ENCODE measurements at regions not wholly inside any gene's neighbourhood (a gene's known extent, or its start where the extent isn't known, plus 50 kb on each side); places are given as distances from the start of the nearest gene placed in this dataset.

GRCh38 chr5:172529896-172530295, 75.6 kb upstream of the SH3PXD2B start:
- no peak for DNase-seq
- no peaks in the 10 kb centered on the region for H3K27me3 ChIP-seq
- TF ChIP-seq CTCF (IDR thresholded peaks at IDR 0.05) (no peak), POLR2A (IDR thresholded peaks at IDR 0.05) (no peak)
- WGBS, 2 donors = 88 to 96% methylated on average over 3 of the region's 3 CpGs
- H3K9me3 ChIP-seq = no peaks in the 10 kb centered on the region
- H3K27ac ChIP-seq = no peak overlapping the region
- peaks cover 22% of the 10 kb centered on the region for H3K4me1 ChIP-seq
- intact Hi-C loops (cut with DNase I; ENCODE audit: low total_unique reads) = no loop called here
- H3K4me3 ChIP-seq = no peak overlapping the region
- no peaks in the 10 kb centered on the region for H3K36me3 ChIP-seq (ENCODE audit: low read depth, missing control alignments)

GRCh38 chr5:172528440-172528839, 74.1 kb upstream of the SH3PXD2B start:
- H3K4me1 ChIP-seq = peaks cover 9% of the 10 kb centered on the region
- DNase-seq = peak; percentile 29
- H3K9me3 ChIP-seq = no peaks in the 10 kb centered on the region
- intact Hi-C loops (cut with DNase I; ENCODE audit: low total_unique reads) = no loop called here
- 55 to 61% methylated on average over 3 of the region's 3 CpGs for WGBS, 2 donors
- no peaks in the 10 kb centered on the region for H3K36me3 ChIP-seq (ENCODE audit: low read depth, missing control alignments)
- H3K4me3 ChIP-seq = no peak overlapping the region
- no peaks in the 10 kb centered on the region for H3K27me3 ChIP-seq
- no peak for TF ChIP-seq POLR2A (IDR thresholded peaks at IDR 0.05)
- TF ChIP-seq CTCF (IDR thresholded peaks at IDR 0.05) = no peak
- no peak overlapping the region for H3K27ac ChIP-seq

GRCh38 chr5:172527559-172527958, 73.2 kb upstream of the SH3PXD2B start:
- no peak for DNase-seq
- intact Hi-C loops (cut with DNase I; ENCODE audit: low total_unique reads) = no loop called here
- H3K36me3 ChIP-seq (ENCODE audit: low read depth, missing control alignments) = no peaks in the 10 kb centered on the region
- no peak overlapping the region for H3K4me3 ChIP-seq
- WGBS, 2 donors = 59 to 71% methylated on average over 4 of the region's 4 CpGs
- no peaks in the 10 kb centered on the region for H3K9me3 ChIP-seq
- H3K4me1 ChIP-seq = peaks cover 6% of the 10 kb centered on the region
- TF ChIP-seq CTCF (IDR thresholded peaks at IDR 0.05) (no peak), POLR2A (IDR thresholded peaks at IDR 0.05) (no peak)
- H3K27me3 ChIP-seq = no peaks in the 10 kb centered on the region
- no peak overlapping the region for H3K27ac ChIP-seq

GRCh38 chr5:172525996-172526360, 71.7 kb upstream of the SH3PXD2B start:
- H3K27ac ChIP-seq = no peak overlapping the region
- WGBS, 2 donors = 76 to 81% methylated on average over 5 of the region's 5 CpGs
- TF ChIP-seq CTCF (IDR thresholded peaks at IDR 0.05) = no peak

GRCh38 chr5:172525307-172525995, 71.1 kb upstream of the SH3PXD2B start:
- Histone ChIP-seq H3K27me3 (no peaks in the 10 kb centered on the region), H3K36me3 (ENCODE audit: low read depth, missing control alignments) (no peaks in the 10 kb centered on the region), H3K27ac (no peak overlapping the region), H3K9me3 (no peaks in the 10 kb centered on the region), H3K4me3 (no peak overlapping the region), H3K4me1 (peaks cover 6% of the 10 kb centered on the region)
- intact Hi-C loops (cut with DNase I; ENCODE audit: low total_unique reads) = no loop called here
- DNase-seq = no peak
- 92 to 98% methylated on average over 5 of the region's 5 CpGs for WGBS, 2 donors
- no peak for TF ChIP-seq POLR2A (IDR thresholded peaks at IDR 0.05)
- TF ChIP-seq CTCF (IDR thresholded peaks at IDR 0.05) = no peak

More at GRCh38 chr5:172525996-172526360, 71.7 kb upstream of the SH3PXD2B start:
- Histone ChIP-seq H3K4me1 (peaks cover 6% of the 10 kb centered on the region), H3K4me3 (no peak overlapping the region), H3K27me3 (no peaks in the 10 kb centered on the region), H3K9me3 (no peaks in the 10 kb centered on the region), H3K36me3 (ENCODE audit: low read depth, missing control alignments) (no peaks in the 10 kb centered on the region)
- no peak for DNase-seq
- intact Hi-C loops (cut with DNase I; ENCODE audit: low total_unique reads) = no loop called here
